ENCODE measurements at regions not wholly inside any gene's neighbourhood (a gene's known extent, or its start where the extent isn't known, plus 50 kb on each side); places are given as distances from the start of the nearest gene placed in this dataset.

DNA sequence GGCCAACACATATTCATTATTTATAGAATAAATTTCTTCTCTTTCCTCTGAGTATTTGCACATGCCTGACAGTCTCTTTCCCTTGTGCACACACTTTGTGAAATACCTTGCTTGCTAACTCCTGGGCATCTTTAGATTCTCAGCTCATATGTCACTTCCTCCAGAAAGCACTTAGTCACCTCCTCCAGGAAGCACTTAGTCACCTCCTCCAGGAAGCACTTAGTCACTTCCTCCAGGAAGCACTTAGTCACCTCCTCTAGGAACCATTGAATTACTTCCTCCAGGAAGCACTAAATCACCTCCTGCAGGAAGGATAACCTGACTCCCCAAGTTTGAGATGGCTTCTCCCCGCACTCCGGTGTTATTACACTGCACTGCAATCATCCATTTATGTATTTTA lies 462.5 kb upstream of the EEF2KMT start:
- no peak overlapping the region for H3K27ac ChIP-seq (ENCODE audit: low read length)
- no peaks in the 10 kb centered on the region for H3K36me3 ChIP-seq (ENCODE audit: control insufficient read depth in 2 of 2, insufficient read depth in 2 of 2, low read length in 2 of 2)
- H3K4me1 ChIP-seq (ENCODE audit: control insufficient read depth, insufficient read depth, low read length), result no peaks in the 10 kb centered on the region
- H3K4me3 ChIP-seq (ENCODE audit: low read length in 2 of 2), result no peak overlapping the region
- H3K9me3 ChIP-seq (ENCODE audit: control insufficient read depth in 2 of 2, low read length in 2 of 2), result peaks cover 0 to 2% of the 10 kb centered on the region in 2 donors
- no peaks in the 10 kb centered on the region for H3K27me3 ChIP-seq (ENCODE audit: control insufficient read depth in 1 of 2, insufficient read depth in 2 of 2, low read length in 2 of 2)
- no peak overlapping the region for H3K9ac ChIP-seq (ENCODE audit: low read length in 2 of 2)

DNA sequence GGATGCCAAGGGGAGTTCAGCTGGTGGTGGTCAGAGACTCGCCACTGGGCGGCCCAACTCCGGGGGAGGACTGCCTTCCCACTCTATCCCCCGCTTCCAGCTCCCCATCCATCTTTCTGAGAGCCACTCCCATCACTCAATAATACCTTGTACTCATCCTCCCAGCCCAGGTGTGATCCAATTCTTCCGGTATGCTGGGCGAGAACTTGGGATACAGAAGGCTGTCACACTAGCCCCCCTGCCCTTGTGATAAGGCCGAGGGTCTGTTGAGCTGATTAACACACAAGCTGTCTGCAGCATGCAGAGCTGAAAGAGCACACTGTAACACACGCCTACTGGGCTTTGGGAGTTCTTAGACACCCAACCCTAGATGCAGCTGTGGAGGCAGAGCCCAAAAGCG lies 460.4 kb upstream of the EEF2KMT start:
- Histone ChIP-seq H3K9ac (ENCODE audit: low read length in 2 of 2) (no peak overlapping the region), H3K27ac (ENCODE audit: low read length) (no peak overlapping the region), H3K4me3 (ENCODE audit: low read length in 2 of 2) (no peak overlapping the region), H3K36me3 (ENCODE audit: control insufficient read depth in 2 of 2, insufficient read depth in 2 of 2, low read length in 2 of 2) (no peaks in the 10 kb centered on the region), H3K9me3 (ENCODE audit: control insufficient read depth in 2 of 2, low read length in 2 of 2) (no peaks in the 10 kb centered on the region), H3K4me1 (ENCODE audit: control insufficient read depth, insufficient read depth, low read length) (no peaks in the 10 kb centered on the region), H3K27me3 (ENCODE audit: control insufficient read depth in 1 of 2, insufficient read depth in 2 of 2, low read length in 2 of 2) (no peaks in the 10 kb centered on the region)

DNA sequence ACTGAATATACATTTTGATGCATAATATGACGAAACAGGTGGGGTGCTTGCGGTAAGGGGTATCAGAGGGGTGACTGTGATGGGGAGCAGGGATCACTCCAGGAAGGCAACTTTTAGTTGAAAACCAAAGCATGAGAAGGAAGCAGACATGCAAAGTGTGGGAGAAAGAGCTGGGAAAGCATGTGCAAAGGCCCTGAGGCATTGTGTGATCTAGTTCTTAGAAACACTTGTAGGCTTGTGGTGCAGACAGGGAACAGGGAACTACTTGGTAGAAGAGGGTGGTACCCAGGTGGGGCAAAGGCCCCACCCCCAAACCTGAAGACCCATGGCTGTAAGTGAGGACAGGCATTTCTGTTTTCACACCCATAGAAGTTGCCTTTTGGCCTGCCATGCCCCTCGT lies 459.9 kb upstream of the EEF2KMT start:
- H3K9ac ChIP-seq (ENCODE audit: low read length in 2 of 2), result no peak overlapping the region
- H3K4me3 ChIP-seq (ENCODE audit: low read length in 2 of 2), result no peak overlapping the region
- no peaks in the 10 kb centered on the region for H3K36me3 ChIP-seq (ENCODE audit: control insufficient read depth in 2 of 2, insufficient read depth in 2 of 2, low read length in 2 of 2)
- H3K27me3 ChIP-seq (ENCODE audit: control insufficient read depth in 1 of 2, insufficient read depth in 2 of 2, low read length in 2 of 2), result no peaks in the 10 kb centered on the region
- H3K27ac ChIP-seq (ENCODE audit: low read length), result no peak overlapping the region
- H3K9me3 ChIP-seq (ENCODE audit: control insufficient read depth in 2 of 2, low read length in 2 of 2), result peaks cover 0 to 3% of the 10 kb centered on the region in 2 donors
- no peaks in the 10 kb centered on the region for H3K4me1 ChIP-seq (ENCODE audit: control insufficient read depth, insufficient read depth, low read length)

DNA sequence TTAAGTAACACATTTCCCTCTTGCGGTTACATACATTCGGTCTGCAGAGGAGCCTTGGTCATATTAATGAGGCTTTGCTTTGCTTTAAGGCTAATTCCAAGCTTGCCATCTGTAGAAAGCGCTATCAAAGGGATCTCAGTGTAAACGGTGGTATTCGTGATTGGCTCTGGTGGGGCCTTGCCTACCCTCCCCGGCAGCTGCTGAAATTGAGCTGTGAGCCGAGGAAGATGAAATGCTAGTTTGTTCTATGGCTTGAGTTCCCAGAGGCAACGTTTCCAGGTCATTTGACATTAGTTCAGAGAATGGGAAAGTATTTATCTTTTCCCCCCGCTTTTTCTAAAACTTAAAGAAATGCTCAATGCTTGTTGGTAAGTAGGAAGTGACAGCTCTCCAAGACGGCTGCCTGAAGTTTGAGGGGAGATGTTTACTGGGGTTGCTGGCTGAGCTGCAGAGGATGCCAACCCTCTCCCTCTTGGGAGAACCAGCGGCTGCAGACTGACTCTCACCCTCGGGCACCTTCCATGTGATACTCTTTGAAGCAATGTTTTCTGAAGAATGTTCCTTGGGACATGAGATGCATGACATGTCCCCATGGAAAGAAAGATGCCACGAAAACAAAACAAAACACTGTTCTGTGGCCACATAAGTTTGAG lies 458.7 kb upstream of the EEF2KMT start:
- no peak overlapping the region for H3K27ac ChIP-seq (ENCODE audit: low read length)
- H3K4me3 ChIP-seq (ENCODE audit: low read length in 2 of 2), result no peak overlapping the region
- H3K9me3 ChIP-seq (ENCODE audit: control insufficient read depth in 2 of 2, low read length in 2 of 2), result peaks cover 0 to 3% of the 10 kb centered on the region in 2 donors
- H3K36me3 ChIP-seq (ENCODE audit: control insufficient read depth in 2 of 2, insufficient read depth in 2 of 2, low read length in 2 of 2), result no peaks in the 10 kb centered on the region
- no peak overlapping the region for H3K9ac ChIP-seq (ENCODE audit: low read length in 2 of 2)
- no peaks in the 10 kb centered on the region for H3K4me1 ChIP-seq (ENCODE audit: control insufficient read depth, insufficient read depth, low read length)
- H3K27me3 ChIP-seq (ENCODE audit: control insufficient read depth in 1 of 2, insufficient read depth in 2 of 2, low read length in 2 of 2), result no peaks in the 10 kb centered on the region

DNA sequence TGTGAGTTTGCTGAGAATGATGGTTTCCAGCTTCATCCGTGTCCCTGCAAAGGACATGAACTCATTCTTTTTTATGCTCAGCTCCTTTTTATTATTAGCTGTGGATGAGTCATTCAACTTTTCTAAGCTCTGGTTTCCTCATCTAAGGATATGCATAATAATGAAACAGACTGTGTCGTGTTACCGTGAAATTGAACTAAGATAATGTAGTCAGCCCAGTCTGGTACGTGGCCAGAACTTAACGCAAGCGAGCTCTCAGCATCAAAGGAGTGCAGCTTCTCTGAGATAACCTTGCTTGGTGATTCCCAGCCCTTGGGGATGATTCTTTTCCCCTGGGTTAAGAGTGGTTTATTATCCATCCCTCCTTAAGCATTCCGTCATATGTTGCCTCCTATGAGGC lies 454.3 kb upstream of the EEF2KMT start:
- Histone ChIP-seq H3K36me3 (ENCODE audit: control insufficient read depth in 2 of 2, insufficient read depth in 2 of 2, low read length in 2 of 2) (no peaks in the 10 kb centered on the region), H3K4me3 (ENCODE audit: low read length in 2 of 2) (no peak overlapping the region), H3K27me3 (ENCODE audit: control insufficient read depth in 1 of 2, insufficient read depth in 2 of 2, low read length in 2 of 2) (no peaks in the 10 kb centered on the region), H3K27ac (ENCODE audit: low read length) (no peak overlapping the region), H3K9me3 (ENCODE audit: control insufficient read depth in 2 of 2, low read length in 2 of 2) (peaks cover 0 to 3% of the 10 kb centered on the region in 2 donors), H3K9ac (ENCODE audit: low read length in 2 of 2) (no peak overlapping the region), H3K4me1 (ENCODE audit: control insufficient read depth, insufficient read depth, low read length) (no peaks in the 10 kb centered on the region)

DNA sequence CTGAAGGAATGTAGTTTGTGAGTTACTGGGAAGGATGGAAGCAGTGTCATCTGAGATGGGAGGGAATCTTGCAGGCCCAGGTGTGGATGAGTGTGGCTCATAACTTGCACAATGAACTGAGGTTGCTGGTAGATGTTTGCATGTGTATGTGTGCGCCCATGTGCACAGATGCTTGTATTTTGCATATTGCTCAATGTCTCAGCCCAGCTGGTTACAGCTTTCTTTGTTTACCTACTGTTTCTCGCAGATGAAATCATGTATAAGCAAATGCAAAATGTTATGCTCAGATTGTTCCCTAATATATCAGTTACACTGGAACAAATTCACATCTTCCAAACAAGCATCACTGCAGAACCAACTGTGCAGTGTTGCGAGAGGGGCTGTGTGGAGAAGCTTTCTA lies 452.2 kb upstream of the EEF2KMT start:
- H3K4me3 ChIP-seq (ENCODE audit: low read length in 2 of 2), result no peak overlapping the region
- H3K27me3 ChIP-seq (ENCODE audit: control insufficient read depth in 1 of 2, insufficient read depth in 2 of 2, low read length in 2 of 2), result no peaks in the 10 kb centered on the region
- no peaks in the 10 kb centered on the region for H3K4me1 ChIP-seq (ENCODE audit: control insufficient read depth, insufficient read depth, low read length)
- H3K9me3 ChIP-seq (ENCODE audit: control insufficient read depth in 2 of 2, low read length in 2 of 2), result peaks cover 0 to 3% of the 10 kb centered on the region in 2 donors
- H3K36me3 ChIP-seq (ENCODE audit: control insufficient read depth in 2 of 2, insufficient read depth in 2 of 2, low read length in 2 of 2), result no peaks in the 10 kb centered on the region
- H3K27ac ChIP-seq (ENCODE audit: low read length), result no peak overlapping the region
- no peak overlapping the region for H3K9ac ChIP-seq (ENCODE audit: low read length in 2 of 2)

DNA sequence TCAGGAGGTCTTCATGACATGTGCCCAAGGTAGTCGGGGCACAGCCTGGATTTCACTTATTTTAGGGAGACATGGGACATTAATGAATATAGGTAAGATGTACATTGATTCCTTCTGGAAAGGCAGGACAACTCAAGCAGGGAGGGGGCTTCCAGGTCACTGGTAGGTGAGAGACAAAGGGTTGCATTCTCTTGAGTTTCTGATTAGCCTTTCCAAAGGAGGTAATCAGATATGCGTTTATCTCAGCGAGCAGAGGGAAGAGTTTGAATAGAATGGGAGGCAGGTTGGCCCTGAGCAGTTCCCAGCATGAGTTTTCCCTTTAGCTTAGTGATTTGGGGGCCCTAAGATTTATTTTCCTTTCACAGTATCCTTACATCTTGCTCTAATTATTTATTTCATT lies 443.8 kb upstream of the EEF2KMT start:
- H3K4me3 ChIP-seq (ENCODE audit: low read length in 2 of 2), result no peak overlapping the region
- no peak overlapping the region for H3K27ac ChIP-seq (ENCODE audit: low read length)
- H3K9ac ChIP-seq (ENCODE audit: low read length in 2 of 2), result no peak overlapping the region
- H3K4me1 ChIP-seq (ENCODE audit: control insufficient read depth, insufficient read depth, low read length), result no peaks in the 10 kb centered on the region
- peaks cover 3 to 6% of the 10 kb centered on the region in 2 donors for H3K9me3 ChIP-seq (ENCODE audit: control insufficient read depth in 2 of 2, low read length in 2 of 2)
- no peaks in the 10 kb centered on the region for H3K27me3 ChIP-seq (ENCODE audit: control insufficient read depth in 1 of 2, insufficient read depth in 2 of 2, low read length in 2 of 2)
- H3K36me3 ChIP-seq (ENCODE audit: control insufficient read depth in 2 of 2, insufficient read depth in 2 of 2, low read length in 2 of 2), result no peaks in the 10 kb centered on the region

DNA sequence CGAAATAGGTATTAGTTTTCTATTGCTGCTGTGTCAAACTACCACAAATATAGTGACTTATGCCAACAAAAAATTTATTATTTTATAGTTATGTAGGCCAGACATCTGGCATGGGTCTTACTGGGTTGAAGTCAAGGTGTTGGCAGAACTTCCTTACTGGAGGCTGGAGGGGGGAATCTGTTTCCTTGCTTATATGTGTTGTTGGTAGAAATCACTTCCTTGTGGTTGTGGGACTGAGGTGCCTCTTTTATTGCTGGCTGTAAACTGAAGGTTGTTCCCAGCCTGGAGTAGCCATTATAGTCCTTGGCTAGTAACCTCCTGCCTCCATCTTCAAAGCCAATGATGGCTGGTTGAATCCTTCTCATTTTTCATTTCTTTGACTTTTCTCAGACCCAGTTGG lies 439.8 kb upstream of the EEF2KMT start:
- no peak overlapping the region for H3K9ac ChIP-seq (ENCODE audit: low read length in 2 of 2)

DNA sequence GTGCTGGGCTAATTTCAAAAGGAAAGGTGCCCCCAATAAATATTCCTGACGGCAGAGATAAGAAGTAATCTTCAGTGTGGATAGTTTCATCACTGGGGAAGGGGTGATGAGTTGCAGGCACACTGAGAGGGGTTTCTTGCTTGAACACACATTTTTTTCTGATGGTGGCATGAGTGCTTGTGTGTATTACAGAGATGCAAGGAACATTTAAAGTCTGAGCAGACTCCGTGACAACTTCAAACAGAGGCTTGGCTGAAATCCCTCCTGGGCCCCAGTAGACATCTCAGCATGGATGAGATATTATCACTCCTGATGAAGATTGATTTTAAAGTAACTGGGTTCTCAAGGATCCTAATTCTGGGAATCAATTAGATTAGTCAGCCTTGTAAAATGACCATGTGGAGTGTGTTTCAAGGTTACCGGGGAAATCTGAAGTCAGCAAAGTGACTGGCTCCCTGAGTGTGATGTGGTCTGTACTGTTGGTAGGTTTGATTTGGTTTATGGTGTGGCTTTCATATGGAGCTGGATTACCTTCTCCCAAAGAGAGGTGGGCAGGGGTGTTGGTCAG lies 435.8 kb upstream of the EEF2KMT start:
- H3K4me1 ChIP-seq (ENCODE audit: control insufficient read depth, insufficient read depth, low read length), result no peaks in the 10 kb centered on the region
- no peaks in the 10 kb centered on the region for H3K27me3 ChIP-seq (ENCODE audit: control insufficient read depth in 1 of 2, insufficient read depth in 2 of 2, low read length in 2 of 2)
- H3K27ac ChIP-seq (ENCODE audit: low read length), result no peak overlapping the region
- peaks cover 15 to 18% of the 10 kb centered on the region in 2 donors for H3K9me3 ChIP-seq (ENCODE audit: control insufficient read depth in 2 of 2, low read length in 2 of 2)
- H3K4me3 ChIP-seq (ENCODE audit: low read length in 2 of 2), result no peak overlapping the region
- H3K9ac ChIP-seq (ENCODE audit: low read length in 2 of 2), result no peak overlapping the region
- no peaks in the 10 kb centered on the region for H3K36me3 ChIP-seq (ENCODE audit: control insufficient read depth in 2 of 2, insufficient read depth in 2 of 2, low read length in 2 of 2)

More for the DNA sequence above, 439.8 kb upstream of the EEF2KMT start:
- H3K9me3 ChIP-seq (ENCODE audit: control insufficient read depth in 2 of 2, low read length in 2 of 2), result peaks cover 15 to 18% of the 10 kb centered on the region in 2 donors
- H3K36me3 ChIP-seq (ENCODE audit: control insufficient read depth in 2 of 2, insufficient read depth in 2 of 2, low read length in 2 of 2), result no peaks in the 10 kb centered on the region
- no peak overlapping the region for H3K4me3 ChIP-seq (ENCODE audit: low read length in 2 of 2)
- H3K4me1 ChIP-seq (ENCODE audit: control insufficient read depth, insufficient read depth, low read length), result no peaks in the 10 kb centered on the region
- no peak overlapping the region for H3K27ac ChIP-seq (ENCODE audit: low read length)
- H3K27me3 ChIP-seq (ENCODE audit: control insufficient read depth in 1 of 2, insufficient read depth in 2 of 2, low read length in 2 of 2), result no peaks in the 10 kb centered on the region

DNA sequence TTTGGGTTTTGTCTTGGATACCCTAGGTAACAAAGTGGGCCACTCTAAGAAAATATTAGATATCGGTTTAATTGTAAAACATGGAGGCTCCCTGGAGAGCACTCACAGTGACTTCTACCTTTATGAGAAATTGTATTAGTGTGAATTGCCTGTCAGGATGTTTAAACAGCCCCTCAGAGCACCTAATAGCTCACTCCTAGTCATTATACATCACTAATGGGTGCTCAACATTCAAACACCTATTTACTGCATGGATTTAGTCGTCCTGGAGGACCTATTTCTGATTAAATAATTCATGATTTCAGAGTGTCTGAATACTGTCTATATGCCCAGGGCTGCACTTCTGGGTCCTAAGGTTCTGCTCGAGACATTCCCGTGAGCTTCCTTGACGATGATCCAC lies 430.2 kb upstream of the EEF2KMT start:
- Histone ChIP-seq H3K27me3 (ENCODE audit: control insufficient read depth in 1 of 2, insufficient read depth in 2 of 2, low read length in 2 of 2) (peaks cover 0 to 3% of the 10 kb centered on the region in 2 donors), H3K36me3 (ENCODE audit: control insufficient read depth in 2 of 2, insufficient read depth in 2 of 2, low read length in 2 of 2) (no peaks in the 10 kb centered on the region), H3K4me1 (ENCODE audit: control insufficient read depth, insufficient read depth, low read length) (no peaks in the 10 kb centered on the region), H3K9ac (ENCODE audit: low read length in 2 of 2) (no peak overlapping the region), H3K27ac (ENCODE audit: low read length) (no peak overlapping the region), H3K9me3 (ENCODE audit: control insufficient read depth in 2 of 2, low read length in 2 of 2) (peaks cover 6% of the 10 kb centered on the region in 2 donors), H3K4me3 (ENCODE audit: low read length in 2 of 2) (no peak overlapping the region)

DNA sequence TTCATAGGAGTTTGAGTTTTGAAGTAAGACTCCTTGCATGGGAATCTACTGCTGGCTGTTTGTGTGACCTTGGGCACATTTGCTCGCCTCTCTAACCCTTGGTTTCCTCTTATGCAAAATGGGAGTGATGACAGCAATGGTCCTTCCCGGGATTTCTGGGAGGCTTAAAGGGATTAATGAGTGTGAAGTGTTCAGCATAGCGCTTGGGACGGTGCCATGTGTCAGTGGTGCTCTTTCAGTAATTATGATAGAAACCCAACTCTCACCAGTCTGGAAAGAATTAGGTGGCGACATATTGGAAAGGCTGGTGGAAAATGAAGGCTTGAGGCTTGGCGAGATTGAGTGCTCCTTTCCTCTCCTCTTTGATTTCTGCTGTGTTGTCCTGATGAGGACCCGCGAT lies 429.2 kb upstream of the EEF2KMT start:
- Histone ChIP-seq H3K9ac (ENCODE audit: low read length in 2 of 2) (no peak overlapping the region), H3K9me3 (ENCODE audit: control insufficient read depth in 2 of 2, low read length in 2 of 2) (peaks cover 6% of the 10 kb centered on the region in 2 donors), H3K4me1 (ENCODE audit: control insufficient read depth, insufficient read depth, low read length) (no peaks in the 10 kb centered on the region), H3K27ac (ENCODE audit: low read length) (no peak overlapping the region), H3K27me3 (ENCODE audit: control insufficient read depth in 1 of 2, insufficient read depth in 2 of 2, low read length in 2 of 2) (peaks cover 0 to 3% of the 10 kb centered on the region in 2 donors), H3K4me3 (ENCODE audit: low read length in 2 of 2) (no peak overlapping the region), H3K36me3 (ENCODE audit: control insufficient read depth in 2 of 2, insufficient read depth in 2 of 2, low read length in 2 of 2) (no peaks in the 10 kb centered on the region)
